ENCODE measurements at regions not wholly inside any gene's neighbourhood (a gene's known extent, or its start where the extent isn't known, plus 50 kb on each side); places are given as distances from the start of the nearest gene placed in this dataset.

- no peak for TF ChIP-seq POLR2A (IDR thresholded peaks at IDR 0.05)
- TF ChIP-seq CTCF (IDR thresholded peaks at IDR 0.05): no peak
- Histone ChIP-seq H3K36me3 (no peaks in the 10 kb centered on the region), H3K27ac (no peak overlapping the region), H3K4me3 (no peak overlapping the region), H3K9me3 (peaks cover 0 to 11% (median 0%) of the 10 kb centered on the region in 12 donors), H3K27me3 (no peaks in the 10 kb centered on the region), H3K4me1 (no peaks in the 10 kb centered on the region)
- intact Hi-C loops (cut with DNase I): no loop called here
- DNase-seq (no peak), ATAC-seq (no peak)
- WGBS, 4 donors: 84 to 95% (median 91%) methylated on average over 1 of the region's 1 CpG
These were observed 205.7 kb upstream of the ROBO1 start for GRCh38 chr3:79973482-79973881.

DNA sequence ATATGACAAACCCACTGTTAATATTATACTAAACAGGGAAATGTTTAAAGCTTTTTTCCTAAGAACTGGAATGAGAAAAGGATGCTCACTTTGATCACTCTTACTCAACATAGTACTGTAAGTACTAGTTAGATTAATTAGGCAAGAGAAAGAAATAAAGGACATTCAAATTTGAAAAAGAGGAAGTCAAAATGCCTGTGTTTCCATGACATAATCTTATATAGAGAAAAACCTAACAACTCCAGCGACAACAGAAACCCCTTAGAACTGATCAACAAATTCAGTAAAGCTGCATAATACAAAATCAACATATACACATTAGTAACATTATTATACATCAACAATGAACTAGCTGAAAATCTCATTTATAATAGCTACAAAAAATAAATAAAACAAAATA is 200.6 kb upstream of the ROBO1 start:
- no peaks in the 10 kb centered on the region for H3K27me3 ChIP-seq
- 67 to 85% (median 81%) methylated on average over 1 of the region's 1 CpG for WGBS, 4 donors
- intact Hi-C loops (cut with DNase I): no loop called here
- ATAC-seq: no peak
- no peak overlapping the region for H3K4me3 ChIP-seq
- DNase-seq: no peak
- TF ChIP-seq POLR2A (IDR thresholded peaks at IDR 0.05) (no peak), CTCF (IDR thresholded peaks at IDR 0.05) (no peak)
- no peaks in the 10 kb centered on the region for H3K4me1 ChIP-seq
- peaks cover 0 to 13% (median 5%) of the 10 kb centered on the region in 12 donors for H3K9me3 ChIP-seq
- H3K36me3 ChIP-seq: no peaks in the 10 kb centered on the region
- H3K27ac ChIP-seq: no peak overlapping the region

GRCh38 chr3:79960594-79960993 is 192.8 kb upstream of the ROBO1 start:
- intact Hi-C loops (cut with DNase I): no loop called here
- WGBS, 4 donors: 74 to 82% (median 78%) methylated on average over 3 of the region's 3 CpGs
- Histone ChIP-seq H3K36me3 (no peaks in the 10 kb centered on the region), H3K9me3 (peaks cover 0 to 20% (median 10%) of the 10 kb centered on the region in 12 donors), H3K4me3 (no peak overlapping the region), H3K4me1 (no peaks in the 10 kb centered on the region), H3K27ac (no peak overlapping the region), H3K27me3 (no peaks in the 10 kb centered on the region)
- ATAC-seq: no peak
- TF ChIP-seq CTCF (IDR thresholded peaks at IDR 0.05) (no peak), POLR2A (IDR thresholded peaks at IDR 0.05) (no peak)
- DNase-seq: no peak

GRCh38 chr3:79957066-79957465 is 189.3 kb upstream of the ROBO1 start:
- DNase-seq (no peak), ATAC-seq (no peak)
- Histone ChIP-seq H3K27ac (no peak overlapping the region), H3K9me3 (peaks cover 0 to 6% (median 0%) of the 10 kb centered on the region in 12 donors), H3K27me3 (no peaks in the 10 kb centered on the region), H3K4me1 (no peaks in the 10 kb centered on the region), H3K36me3 (no peaks in the 10 kb centered on the region), H3K4me3 (no peak overlapping the region)
- TF ChIP-seq POLR2A (IDR thresholded peaks at IDR 0.05) (no peak), CTCF (IDR thresholded peaks at IDR 0.05) (no peak)
- 87 to 91% (median 87%) methylated on average over 6 of the region's 6 CpGs for WGBS, 4 donors
- intact Hi-C loops (cut with DNase I): no loop called here

Measured in heart left ventricle (tissue), 16 donors.